ENCODE measurements at regions not wholly inside any gene's neighbourhood (a gene's known extent, or its start where the extent isn't known, plus 50 kb on each side); places are given as distances from the start of the nearest gene placed in this dataset.

GRCh38 chr4:134546279-134546678, 344.7 kb upstream of the PABPC4L start:
- Histone ChIP-seq H3K9me3 (peaks cover 6% of the 10 kb centered on the region), H3K27me3 (no peaks in the 10 kb centered on the region), H3K27ac (no peak overlapping the region), H3K4me3 (no peak overlapping the region), H3K36me3 (no peaks in the 10 kb centered on the region), H3K4me1 (no peaks in the 10 kb centered on the region)
- ATAC-seq (no peak), DNase-seq (no peak)
- TF ChIP-seq, protein P1, sequence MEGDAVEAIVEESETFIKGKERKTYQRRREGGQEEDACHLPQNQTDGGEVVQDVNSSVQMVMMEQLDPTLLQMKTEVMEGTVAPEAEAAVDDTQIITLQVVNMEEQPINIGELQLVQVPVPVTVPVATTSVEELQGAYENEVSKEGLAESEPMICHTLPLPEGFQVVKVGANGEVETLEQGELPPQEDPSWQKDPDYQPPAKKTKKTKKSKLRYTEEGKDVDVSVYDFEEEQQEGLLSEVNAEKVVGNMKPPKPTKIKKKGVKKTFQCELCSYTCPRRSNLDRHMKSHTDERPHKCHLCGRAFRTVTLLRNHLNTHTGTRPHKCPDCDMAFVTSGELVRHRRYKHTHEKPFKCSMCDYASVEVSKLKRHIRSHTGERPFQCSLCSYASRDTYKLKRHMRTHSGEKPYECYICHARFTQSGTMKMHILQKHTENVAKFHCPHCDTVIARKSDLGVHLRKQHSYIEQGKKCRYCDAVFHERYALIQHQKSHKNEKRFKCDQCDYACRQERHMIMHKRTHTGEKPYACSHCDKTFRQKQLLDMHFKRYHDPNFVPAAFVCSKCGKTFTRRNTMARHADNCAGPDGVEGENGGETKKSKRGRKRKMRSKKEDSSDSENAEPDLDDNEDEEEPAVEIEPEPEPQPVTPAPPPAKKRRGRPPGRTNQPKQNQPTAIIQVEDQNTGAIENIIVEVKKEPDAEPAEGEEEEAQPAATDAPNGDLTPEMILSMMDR (IDR thresholded peaks at IDR 0.05), result no peak
- intact Hi-C loops (cut with DNase I), result no loop called here

DNA sequence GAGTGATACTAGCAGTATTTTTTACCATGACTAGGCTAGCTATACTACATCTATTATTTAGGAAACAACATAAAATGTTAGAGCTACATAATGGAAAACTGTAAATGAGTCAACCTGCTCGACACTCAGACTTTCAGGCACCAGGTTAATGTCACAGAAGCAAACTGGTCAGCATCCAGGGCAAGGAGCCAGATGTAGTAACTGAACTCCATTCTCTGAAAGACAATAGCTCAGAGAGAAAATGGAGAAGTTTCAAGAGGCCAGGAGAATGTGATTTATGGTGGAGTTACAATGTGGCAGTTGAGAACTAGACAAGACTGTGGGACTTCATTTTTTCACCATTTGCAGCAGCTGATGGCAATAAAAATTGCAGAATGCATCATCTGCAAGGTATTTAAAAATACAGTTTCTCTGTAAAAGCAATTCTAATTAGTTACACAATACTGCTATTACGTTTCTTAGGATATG, 342.7 kb upstream of the PABPC4L start:
- TF ChIP-seq, protein P1 (IDR thresholded peaks at IDR 0.05), result no peak
- H3K36me3 ChIP-seq, result no peaks in the 10 kb centered on the region
- peaks cover 6% of the 10 kb centered on the region for H3K9me3 ChIP-seq
- no peak overlapping the region for H3K4me3 ChIP-seq
- DNase-seq (no peak), ATAC-seq (no peak)
- intact Hi-C loops (cut with DNase I), result no loop called here
- H3K27ac ChIP-seq, result no peak overlapping the region
- H3K27me3 ChIP-seq, result no peaks in the 10 kb centered on the region
- H3K4me1 ChIP-seq, result no peaks in the 10 kb centered on the region

GRCh38 chr4:134540588-134540987, 339.0 kb upstream of the PABPC4L start:
- ATAC-seq (no peak), DNase-seq (no peak)
- Histone ChIP-seq H3K4me1 (no peaks in the 10 kb centered on the region), H3K27me3 (no peaks in the 10 kb centered on the region), H3K36me3 (no peaks in the 10 kb centered on the region), H3K27ac (no peak overlapping the region), H3K4me3 (no peak overlapping the region), H3K9me3 (no peaks in the 10 kb centered on the region)
- TF ChIP-seq, protein P1 (IDR thresholded peaks at IDR 0.05), result no peak
- intact Hi-C loops (cut with DNase I), result no loop called here

DNA sequence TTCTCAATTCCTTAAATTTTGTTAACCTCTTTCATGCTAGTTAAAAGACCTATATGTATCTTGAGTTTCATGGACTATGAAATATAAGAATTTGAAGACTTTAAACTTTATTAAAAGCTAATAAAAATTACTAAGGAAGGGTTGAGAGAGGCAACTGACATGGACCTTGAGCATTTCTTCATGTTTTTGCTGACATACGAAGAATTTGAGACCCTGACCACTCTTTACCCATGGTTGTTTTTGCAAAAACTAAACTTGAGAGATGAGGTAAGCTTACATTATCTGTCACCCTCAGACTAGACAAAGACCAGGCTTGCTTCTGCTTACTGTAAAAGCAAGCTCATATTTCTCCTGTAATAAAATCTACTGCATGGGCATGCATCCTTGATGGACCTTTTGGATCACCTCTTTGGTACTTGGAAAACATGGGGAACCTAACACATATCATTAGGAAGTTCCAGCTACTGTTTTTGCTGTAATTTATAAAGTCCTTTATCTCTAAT, 338.2 kb upstream of the PABPC4L start:
- no peaks in the 10 kb centered on the region for H3K4me1 ChIP-seq
- intact Hi-C loops (cut with DNase I), result no loop called here
- no peak overlapping the region for H3K27ac ChIP-seq
- H3K27me3 ChIP-seq, result no peaks in the 10 kb centered on the region
- ATAC-seq (no peak), DNase-seq (no peak)
- no peaks in the 10 kb centered on the region for H3K36me3 ChIP-seq
- TF ChIP-seq, protein P1 (IDR thresholded peaks at IDR 0.05), result no peak
- no peaks in the 10 kb centered on the region for H3K9me3 ChIP-seq
- H3K4me3 ChIP-seq, result no peak overlapping the region

DNA sequence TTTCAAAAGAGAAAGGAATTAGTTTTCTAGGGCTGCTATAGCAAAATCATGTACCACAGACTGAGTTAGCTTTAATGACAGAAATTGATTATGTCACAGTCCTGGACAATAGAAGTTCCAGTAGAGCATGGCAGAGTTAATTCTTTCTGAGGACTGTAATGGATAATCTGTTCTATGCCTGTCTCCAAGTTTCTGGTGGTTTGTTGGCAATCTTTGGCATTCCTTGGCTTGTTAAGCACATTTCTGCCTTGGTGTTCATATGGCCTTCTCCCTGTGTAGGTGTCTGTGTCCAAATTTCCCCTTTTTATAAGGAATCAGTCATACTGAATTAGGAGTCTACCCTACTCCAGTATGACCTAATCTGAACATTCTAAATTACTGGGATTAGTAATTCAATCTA, 336.1 kb upstream of the PABPC4L start:
- Histone ChIP-seq H3K27ac (no peak overlapping the region), H3K36me3 (no peaks in the 10 kb centered on the region), H3K27me3 (no peaks in the 10 kb centered on the region), H3K4me3 (no peak overlapping the region), H3K4me1 (no peaks in the 10 kb centered on the region), H3K9me3 (no peaks in the 10 kb centered on the region)
- TF ChIP-seq, protein P1 (IDR thresholded peaks at IDR 0.05), result no peak
- intact Hi-C loops (cut with DNase I), result no loop called here
- no peak for DNase-seq
- no peak for ATAC-seq

DNA sequence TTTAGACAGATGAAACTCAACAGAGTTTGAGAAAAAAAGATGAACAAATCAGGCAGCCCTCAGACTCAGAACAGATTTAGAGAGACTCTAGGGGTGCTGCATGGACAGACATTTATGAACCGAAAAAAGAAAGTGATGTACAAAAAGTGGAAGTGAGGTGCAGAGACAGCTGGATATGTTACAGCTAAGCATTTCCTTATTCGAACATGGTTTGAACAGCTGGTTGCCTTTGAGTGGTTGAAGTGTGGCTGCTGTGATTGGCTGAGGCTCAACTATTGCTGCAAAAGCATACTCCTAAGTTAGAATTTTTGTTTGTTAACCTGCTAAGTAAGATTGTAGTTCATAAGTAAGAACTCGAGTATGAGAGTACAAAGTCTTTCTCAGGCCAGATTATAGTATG, 331.5 kb upstream of the PABPC4L start:
- H3K4me3 ChIP-seq, result no peak overlapping the region
- H3K9me3 ChIP-seq, result no peaks in the 10 kb centered on the region
- peak; percentile 61 for ATAC-seq
- no peak overlapping the region for H3K27ac ChIP-seq
- TF ChIP-seq, protein P1 (IDR thresholded peaks at IDR 0.05), result no peak
- DNase-seq, result no peak
- no peaks in the 10 kb centered on the region for H3K4me1 ChIP-seq
- intact Hi-C loops (cut with DNase I), result no loop called here
- H3K36me3 ChIP-seq, result no peaks in the 10 kb centered on the region
- no peaks in the 10 kb centered on the region for H3K27me3 ChIP-seq
